H9 (cell line): ENCODE measurements at regions not wholly inside any gene's neighbourhood (a gene's known extent, or its start where the extent isn't known, plus 50 kb on each side); places are given as distances from the start of the nearest gene placed in this dataset.

Experiments used
- DNase-seq: peaks from one replicate; pipeline ENCODE4 v3.0.0-alpha.2; 2017
- H2AFZ ChIP-seq: one replicate; pipeline ENCODE4 v1.6.1; 2013; ENCODE audit warnings: mild to moderate bottlenecking, low read length, control low read depth, moderate library complexity
- H2AK5ac ChIP-seq: 2 replicates; pipeline ENCODE4 v1.6.1; 2013; ENCODE audit warnings: low read length, control low read depth, mixed read lengths; ENCODE audit not compliant: insufficient read length
- H2BK120ac ChIP-seq: one replicate; pipeline ENCODE4 v1.6.1; 2013; ENCODE audit warnings: low read depth, mild to moderate bottlenecking, low read length, control low read depth, inconsistent platforms; ENCODE audit not compliant: poor library complexity, severe bottlenecking
- H2BK12ac ChIP-seq: 2 replicates; pipeline ENCODE4 v1.6.1; 2013; ENCODE audit warnings: low read length, control low read depth, mixed read lengths, low read depth; ENCODE audit not compliant: insufficient read length
- H2BK15ac ChIP-seq: 2 replicates; pipeline ENCODE4 v1.6.1; 2013; ENCODE audit warnings: low read depth, low read length, control low read depth
- H2BK20ac ChIP-seq: one replicate; pipeline ENCODE4 v1.6.1; 2013; ENCODE audit warnings: low read depth, mild to moderate bottlenecking, low read length, control low read depth, inconsistent platforms; ENCODE audit not compliant: poor library complexity, severe bottlenecking
- H2BK5ac ChIP-seq: 2 replicates; pipeline ENCODE4 v1.6.1; 2013; ENCODE audit warnings: low read length, control low read depth, mixed read lengths; ENCODE audit not compliant: insufficient read length
- H3K14ac ChIP-seq: 2 replicates; pipeline ENCODE4 v1.6.1; 2013; ENCODE audit warnings: low read length, control low read depth; ENCODE audit not compliant: insufficient read depth
- H3K18ac ChIP-seq: 2 replicates; pipeline ENCODE4 v1.6.1; 2013; ENCODE audit warnings: low read depth, mild to moderate bottlenecking, mixed read lengths, low read length, control low read depth; ENCODE audit not compliant: insufficient read length
- H3K23ac ChIP-seq: 2 replicates; pipeline ENCODE4 v1.6.1; 2013; ENCODE audit warnings: low read length, control low read depth, mixed read lengths, low read depth; ENCODE audit not compliant: insufficient read length
- H3K23me2 ChIP-seq: 2 replicates; pipeline ENCODE4 v1.6.1; 2013; ENCODE audit warnings: low read depth, mild to moderate bottlenecking, mixed read lengths, low read length, control low read depth; ENCODE audit not compliant: insufficient read length, poor library complexity, severe bottlenecking
- H3K27ac ChIP-seq: 2 replicates; pipeline ENCODE4 v1.5.1; 2013; ENCODE audit warnings: low read length, control low read depth, mixed read lengths, low read depth; ENCODE audit not compliant: insufficient read length
- H3K27me3 ChIP-seq: 2 replicates; pipeline ENCODE4 v1.6.1; 2013; ENCODE audit warnings: low read length, control low read depth, inconsistent platforms; ENCODE audit not compliant: insufficient read depth
- H3K4ac ChIP-seq: 2 replicates; pipeline ENCODE4 v1.6.1; 2013; ENCODE audit warnings: low read depth, mild to moderate bottlenecking, control low read depth, inconsistent platforms, low read length, moderate library complexity
- H3K4me1 ChIP-seq: 2 replicates; pipeline ENCODE4 v1.6.1; 2013; ENCODE audit warnings: low read length, control low read depth, inconsistent platforms; ENCODE audit not compliant: insufficient read depth
- H3K4me2 ChIP-seq: 2 replicates; pipeline ENCODE4 v1.6.1; 2013; ENCODE audit warnings: low read length, control low read depth, mixed read lengths; ENCODE audit not compliant: insufficient read length, insufficient read depth
- H3K56ac ChIP-seq: 2 replicates; pipeline ENCODE4 v1.6.1; 2013; ENCODE audit warnings: low read depth, mild to moderate bottlenecking, mixed read lengths, low read length, control low read depth; ENCODE audit not compliant: insufficient read length
- H3K79me1 ChIP-seq: 2 replicates; pipeline ENCODE4 v1.6.1; 2013; ENCODE audit warnings: low read depth, mild to moderate bottlenecking, moderate library complexity, low read length, control low read depth, inconsistent platforms; ENCODE audit not compliant: insufficient read depth, poor library complexity, severe bottlenecking
- H3K79me2 ChIP-seq: 2 replicates; pipeline ENCODE4 v1.6.1; 2013; ENCODE audit warnings: low read length, control low read depth, inconsistent platforms; ENCODE audit not compliant: insufficient read depth
- H3K9ac ChIP-seq: 2 replicates; pipeline ENCODE4 v1.6.1; 2013; ENCODE audit warnings: low read length, control low read depth, mixed read lengths; ENCODE audit not compliant: insufficient read length; ENCODE audit errors: extremely low read depth
- H3K9me3 ChIP-seq: one replicate; pipeline ENCODE4 v1.6.1; 2013; ENCODE audit warnings: low read depth, low read length, inconsistent platforms; ENCODE audit not compliant: control insufficient read depth
- H3T11ph ChIP-seq: one replicate; pipeline ENCODE4 v1.6.1; 2013; ENCODE audit warnings: mild to moderate bottlenecking, low read length, control low read depth, inconsistent platforms
- H4K20me1 ChIP-seq: one replicate; pipeline ENCODE4 v1.6.1; 2013; ENCODE audit not compliant: control insufficient read depth, insufficient read length, insufficient read depth
- H4K5ac ChIP-seq: 2 replicates; pipeline ENCODE4 v1.6.1; 2013; ENCODE audit warnings: low read depth, mild to moderate bottlenecking, mixed read lengths, low read length, control low read depth; ENCODE audit not compliant: insufficient read length
- H4K8ac ChIP-seq: replicated peaks from 2 replicates; pipeline ENCODE4 v1.6.1; 2013; ENCODE audit warnings: low read length, control low read depth, mixed read lengths, low read depth; ENCODE audit not compliant: insufficient read length
- H4K91ac ChIP-seq: 2 replicates; pipeline ENCODE4 v1.6.1; 2013; ENCODE audit warnings: low read depth, mild to moderate bottlenecking, moderate library complexity, mixed read lengths, low read length, control low read depth; ENCODE audit not compliant: insufficient read length
- H3K27ac Mint-ChIP-seq, 3 experiments: 2 replicates in 2 of 3; 3 replicates in 1 of 3; pipeline ENCODE4 v1.8.0; 2020 to 2021; ENCODE audit warnings: mixed read lengths in 3 of 3, mild to moderate bottlenecking in 1 of 3, moderate library complexity in 1 of 3
- H3K27me3 Mint-ChIP-seq: 2 replicates; pipeline ENCODE4 v1.8.0; 2021; ENCODE audit warnings: low read depth, mild to moderate bottlenecking, moderate library complexity, mixed read lengths
- H3K36me3 Mint-ChIP-seq, 3 experiments: 2 replicates in 2 of 3; 3 replicates in 1 of 3; pipeline ENCODE4 v1.8.0; 2020 to 2021; ENCODE audit warnings: low read depth in 3 of 3, mixed read lengths in 3 of 3; ENCODE audit not compliant: insufficient read depth in 1 of 3
- H3K4me1 Mint-ChIP-seq, 2 experiments: 2 replicates each; pipeline ENCODE4 v1.8.0; 2020; ENCODE audit warnings: mixed read lengths in 2 of 2
- H3K4me3 Mint-ChIP-seq, 2 experiments: 2 replicates in 1 of 2; 3 replicates in 1 of 2; pipeline ENCODE4 v1.8.0; 2020 to 2021; ENCODE audit warnings: mild to moderate bottlenecking in 2 of 2, mixed read lengths in 2 of 2, moderate library complexity in 1 of 2
- H3K9me3 Mint-ChIP-seq, 2 experiments: 2 replicates in 1 of 2; 3 replicates in 1 of 2; pipeline ENCODE4 v1.8.0; 2020; ENCODE audit warnings: mild to moderate bottlenecking in 2 of 2, mixed read lengths in 2 of 2, moderate library complexity in 1 of 2
- CTCF ChIP-seq: fragments of 200-600 bp; sonication (generic); conservative IDR thresholded peaks from 3 replicates; pipeline ENCODE4 v1.8.0; 2021; ENCODE audit warnings: antibody characterized with exemption, mild to moderate bottlenecking
- WGBS: extraction: QIAGEN DNeasy Blood & Tissue Kit; methylation state at CpG from one replicate; pipeline ENCODE4 v1.1.7; 2013; ENCODE audit warnings: missing lambda C conversion rate, low lambda C conversion rate, mixed read lengths; ENCODE audit not compliant: insufficient read length; ENCODE audit errors: extremely low coverage; 5-methylcytosine and 5-hydroxymethylcytosine counted together

- no peaks in the 10 kb centered on the region for H3K4me1 ChIP-seq
- no peak overlapping the region for H3K4me2 ChIP-seq
- Mint-ChIP-seq H3K4me1 (peaks cover 5 to 6% of the 10 kb centered on the region in 2 experiments; a peak in 2 of 4 replicates), H3K27ac (no peak overlapping the region; a peak in 1 of 7 replicates), H3K27me3 (no peaks in the 10 kb centered on the region), H3K4me3 (no peak overlapping the region), H3K36me3 (peaks cover 0 to 9% (median 0%) of the 10 kb centered on the region in 3 experiments; a peak in 3 of 7 replicates), H3K9me3 (peaks cover 0 to 7% of the 10 kb centered on the region in 2 experiments; a peak in 4 of 5 replicates)
- H3K9ac ChIP-seq = no peak overlapping the region
- no peak overlapping the region for H3T11ph ChIP-seq
- no peaks in the 10 kb centered on the region for H3K79me2 ChIP-seq
- H3K9me3 ChIP-seq = no peaks in the 10 kb centered on the region
- H3K56ac ChIP-seq = no peak overlapping the region
- DNase-seq = no peak
- H4K8ac ChIP-seq = no peak overlapping the region
- no peak overlapping the region for H2AK5ac ChIP-seq
- H3K79me1 ChIP-seq = no peaks in the 10 kb centered on the region
- no peak overlapping the region for H2BK120ac ChIP-seq
- H2BK12ac ChIP-seq = no peak overlapping the region
- no peak overlapping the region for H3K14ac ChIP-seq
- no peak overlapping the region for H2AFZ ChIP-seq
- no peak overlapping the region for H3K18ac ChIP-seq
- no peak overlapping the region for H4K5ac ChIP-seq
- no peak overlapping the region for H3K23ac ChIP-seq
- TF ChIP-seq CTCF = no peak
- H2BK5ac ChIP-seq = no peak overlapping the region
- H2BK20ac ChIP-seq = no peak overlapping the region
- H2BK15ac ChIP-seq = no peak overlapping the region
- no peak overlapping the region for H3K27ac ChIP-seq
- H3K23me2 ChIP-seq = no peaks in the 10 kb centered on the region
- WGBS = no CpG with 5 or more reads among the region's 6 CpGs
- no peaks in the 10 kb centered on the region for H4K20me1 ChIP-seq
- H3K27me3 ChIP-seq = no peaks in the 10 kb centered on the region
- no peak overlapping the region for H4K91ac ChIP-seq
- no peak overlapping the region for H3K4ac ChIP-seq
These were observed 166.4 kb downstream of the EFNB2 start for GRCh38 chr13:106369091-106369490.
